Karpas-422 (cell line): ENCODE measurements at regions not wholly inside any gene's neighbourhood (a gene's known extent, or its start where the extent isn't known, plus 50 kb on each side); places are given as distances from the start of the nearest gene placed in this dataset.

Experiments used
- DNase-seq: peaks from one replicate; pipeline ENCODE4 v3.0.0-alpha.2; 2015
- H2AFZ ChIP-seq: fragments of 200-600 bp; sonication (generic); 2 replicates; pipeline ENCODE4 v1.6.1; 2014; ENCODE audit warnings: antibody characterized with exemption, low read length, mixed read lengths
- H3K27ac ChIP-seq: fragments of 200-600 bp; sonication (generic); 2 replicates; pipeline ENCODE4 v1.5.1; 2014; ENCODE audit warnings: mild to moderate bottlenecking, low read length, moderate library complexity
- H3K27me3 ChIP-seq: fragments of 200-600 bp; sonication (generic); 2 replicates; pipeline ENCODE4 v1.6.1; 2014; ENCODE audit warnings: low read length, mixed read lengths
- H3K36me3 ChIP-seq: fragments of 200-600 bp; sonication (generic); 2 replicates; pipeline ENCODE4 v1.6.1; 2014; ENCODE audit warnings: low read length, mixed read lengths; ENCODE audit not compliant: insufficient read depth
- H3K4me1 ChIP-seq: fragments of 200-600 bp; sonication (generic); 2 replicates; pipeline ENCODE4 v1.6.1; 2014; ENCODE audit warnings: mild to moderate bottlenecking, low read length, mixed read lengths
- H3K4me2 ChIP-seq: fragments of 200-600 bp; sonication (generic); 2 replicates; pipeline ENCODE4 v1.6.1; 2014; ENCODE audit warnings: low read length, low read depth, mild to moderate bottlenecking; ENCODE audit not compliant: poor library complexity, severe bottlenecking
- H3K4me3 ChIP-seq: fragments of 200-600 bp; sonication (generic); 2 replicates; pipeline ENCODE4 v1.5.1; 2014; ENCODE audit warnings: mild to moderate bottlenecking, antibody characterized with exemption, low read length, mixed read lengths
- H3K79me2 ChIP-seq: fragments of 200-600 bp; sonication (generic); 2 replicates; pipeline ENCODE4 v1.6.1; 2014; ENCODE audit warnings: mild to moderate bottlenecking, low read length, mixed read lengths
- H3K9ac ChIP-seq: fragments of 200-600 bp; sonication (generic); 2 replicates; pipeline ENCODE4 v1.6.0; 2014; ENCODE audit warnings: low read length
- H3K9me2 ChIP-seq: fragments of 200-600 bp; sonication (generic), shearing (Covaris generic); replicated peaks from 2 replicates; pipeline ENCODE4 v1.6.0; 2014; ENCODE audit warnings: mild to moderate bottlenecking, low read length, moderate library complexity; ENCODE audit not compliant: insufficient read depth
- H3K9me3 ChIP-seq: fragments of 300-700, 200-600 bp; sonication (generic); 2 replicates; pipeline ENCODE4 v1.6.1; 2014; ENCODE audit warnings: low read length, mixed read lengths
- H4K20me1 ChIP-seq: fragments of 200-600 bp; sonication (generic); 2 replicates; pipeline ENCODE4 v1.6.1; 2014; ENCODE audit warnings: mild to moderate bottlenecking, antibody characterized with exemption, low read length, low read depth; ENCODE audit not compliant: insufficient read depth

- H3K79me2 ChIP-seq: no peaks in the 10 kb centered on the region
- no peaks in the 10 kb centered on the region for H3K9me3 ChIP-seq
- H3K27ac ChIP-seq: no peak overlapping the region
- no peak for DNase-seq
- H2AFZ ChIP-seq: no peak overlapping the region
- no peaks in the 10 kb centered on the region for H4K20me1 ChIP-seq
- no peak overlapping the region for H3K9ac ChIP-seq
- no peaks in the 10 kb centered on the region for H3K4me1 ChIP-seq
- no peaks in the 10 kb centered on the region for H3K9me2 ChIP-seq
- H3K36me3 ChIP-seq: no peaks in the 10 kb centered on the region
- no peaks in the 10 kb centered on the region for H3K27me3 ChIP-seq
- no peak overlapping the region for H3K4me3 ChIP-seq
- no peak overlapping the region for H3K4me2 ChIP-seq
Measured at GRCh38 chr4:156685308-156685707, 286.3 kb downstream of the PDGFC start.

- no peak for DNase-seq
- H3K9me3 ChIP-seq: no peaks in the 10 kb centered on the region
- no peaks in the 10 kb centered on the region for H3K36me3 ChIP-seq
- H3K79me2 ChIP-seq: no peaks in the 10 kb centered on the region
- no peak overlapping the region for H3K4me3 ChIP-seq
- H3K9ac ChIP-seq: no peak overlapping the region
- no peak overlapping the region for H3K4me2 ChIP-seq
- no peaks in the 10 kb centered on the region; the same call in 1 of the 2 replicates for H3K27me3 ChIP-seq
- no peak overlapping the region for H2AFZ ChIP-seq
- no peaks in the 10 kb centered on the region for H3K4me1 ChIP-seq
- no peaks in the 10 kb centered on the region for H4K20me1 ChIP-seq
- H3K9me2 ChIP-seq: no peaks in the 10 kb centered on the region
- H3K27ac ChIP-seq: no peak overlapping the region
Measured at GRCh38 chr4:156677656-156678055, 293.9 kb downstream of the PDGFC start.

- Histone ChIP-seq H3K9me3 (no peaks in the 10 kb centered on the region), H3K27me3 (no peaks in the 10 kb centered on the region; the same call in 1 of the 2 replicates), H3K27ac (no peak overlapping the region), H3K9me2 (no peaks in the 10 kb centered on the region), H2AFZ (no peak overlapping the region), H3K9ac (no peak overlapping the region), H4K20me1 (no peaks in the 10 kb centered on the region), H3K4me2 (no peak overlapping the region), H3K4me1 (no peaks in the 10 kb centered on the region), H3K36me3 (no peaks in the 10 kb centered on the region), H3K79me2 (no peaks in the 10 kb centered on the region), H3K4me3 (no peak overlapping the region)
- peak; percentile 75 for DNase-seq
Measured at GRCh38 chr4:156677131-156677531, 294.5 kb downstream of the PDGFC start.

GRCh38 chr4:156676116-156676851, 295.3 kb downstream of the PDGFC start:
- no peaks in the 10 kb centered on the region for H3K36me3 ChIP-seq
- no peaks in the 10 kb centered on the region; the same call in 1 of the 2 replicates for H3K27me3 ChIP-seq
- no peak overlapping the region for H3K9ac ChIP-seq
- H2AFZ ChIP-seq: no peak overlapping the region
- H3K27ac ChIP-seq: no peak overlapping the region
- H3K79me2 ChIP-seq: no peaks in the 10 kb centered on the region
- H3K9me3 ChIP-seq: no peaks in the 10 kb centered on the region
- no peaks in the 10 kb centered on the region for H3K9me2 ChIP-seq
- H3K4me1 ChIP-seq: no peaks in the 10 kb centered on the region
- no peak for DNase-seq
- H4K20me1 ChIP-seq: no peaks in the 10 kb centered on the region
- H3K4me2 ChIP-seq: no peak overlapping the region
- no peak overlapping the region for H3K4me3 ChIP-seq

GRCh38 chr4:156673483-156673882, 298.1 kb downstream of the PDGFC start:
- no peaks in the 10 kb centered on the region for H4K20me1 ChIP-seq
- no peaks in the 10 kb centered on the region; the same call in 1 of the 2 replicates for H3K27me3 ChIP-seq
- no peak overlapping the region for H3K4me2 ChIP-seq
- H3K4me3 ChIP-seq: no peak overlapping the region
- H3K4me1 ChIP-seq: no peaks in the 10 kb centered on the region
- no peaks in the 10 kb centered on the region for H3K36me3 ChIP-seq
- H3K9me3 ChIP-seq: no peaks in the 10 kb centered on the region
- H3K79me2 ChIP-seq: no peaks in the 10 kb centered on the region
- no peak for DNase-seq
- no peak overlapping the region for H2AFZ ChIP-seq
- H3K27ac ChIP-seq: no peak overlapping the region
- no peak overlapping the region for H3K9ac ChIP-seq
- H3K9me2 ChIP-seq: no peaks in the 10 kb centered on the region

- DNase-seq: no peak
- H3K4me1 ChIP-seq: no peaks in the 10 kb centered on the region
- no peaks in the 10 kb centered on the region for H3K9me2 ChIP-seq
- no peak overlapping the region for H3K4me3 ChIP-seq
- no peaks in the 10 kb centered on the region for H4K20me1 ChIP-seq
- H2AFZ ChIP-seq: no peak overlapping the region
- H3K27me3 ChIP-seq: no peaks in the 10 kb centered on the region; the same call in 1 of the 2 replicates
- no peaks in the 10 kb centered on the region for H3K9me3 ChIP-seq
- H3K36me3 ChIP-seq: no peaks in the 10 kb centered on the region
- no peak overlapping the region for H3K27ac ChIP-seq
- H3K9ac ChIP-seq: no peak overlapping the region
- no peak overlapping the region for H3K4me2 ChIP-seq
- H3K79me2 ChIP-seq: no peaks in the 10 kb centered on the region
Measured at GRCh38 chr4:156672492-156673305, 298.9 kb downstream of the PDGFC start.

GRCh38 chr4:156665780-156666366, 305.7 kb downstream of the PDGFC start:
- DNase-seq: no peak
- Histone ChIP-seq H3K4me2 (no peak overlapping the region), H3K27ac (no peak overlapping the region)

GRCh38 chr4:156663663-156664062, 307.9 kb downstream of the PDGFC start:
- Histone ChIP-seq H3K9ac (no peak overlapping the region), H3K79me2 (no peaks in the 10 kb centered on the region), H3K4me1 (no peaks in the 10 kb centered on the region), H4K20me1 (no peaks in the 10 kb centered on the region), H3K27ac (no peak overlapping the region), H3K36me3 (no peaks in the 10 kb centered on the region), H3K9me3 (no peaks in the 10 kb centered on the region), H2AFZ (no peak overlapping the region), H3K9me2 (no peaks in the 10 kb centered on the region), H3K27me3 (no peaks in the 10 kb centered on the region), H3K4me2 (no peak overlapping the region), H3K4me3 (no peak overlapping the region)
- DNase-seq: no peak

More at GRCh38 chr4:156665780-156666366, 305.7 kb downstream of the PDGFC start:
- no peaks in the 10 kb centered on the region for H4K20me1 ChIP-seq
- H3K9ac ChIP-seq: no peak overlapping the region
- no peak overlapping the region for H2AFZ ChIP-seq
- H3K9me3 ChIP-seq: no peaks in the 10 kb centered on the region
- no peaks in the 10 kb centered on the region for H3K9me2 ChIP-seq
- no peak overlapping the region for H3K4me3 ChIP-seq
- H3K79me2 ChIP-seq: no peaks in the 10 kb centered on the region
- H3K4me1 ChIP-seq: no peaks in the 10 kb centered on the region
- no peaks in the 10 kb centered on the region for H3K27me3 ChIP-seq
- no peaks in the 10 kb centered on the region for H3K36me3 ChIP-seq
